HL-60 (cell line): ENCODE measurements at regions not wholly inside any gene's neighbourhood (a gene's known extent, or its start where the extent isn't known, plus 50 kb on each side); places are given as distances from the start of the nearest gene placed in this dataset.

Source experiments
- DNase-seq, 2 experiments: peaks; one replicate each; pipeline ENCODE4 v3.0.0-alpha.2; 2010 to 2020; ENCODE audit warnings: low read depth in 1 of 2, low spot score in 1 of 2
- H3K27ac ChIP-seq: fragments of 250-450 bp; sonication (Bioruptor Pico); replicated peaks from 2 replicates; pipeline ENCODE4 v1.5.1; 2020; ENCODE audit warnings: mild to moderate bottlenecking, moderate library complexity
- H3K27me3 ChIP-seq: fragments of 250-450 bp; sonication (Bioruptor Pico); 2 replicates; pipeline ENCODE4 v1.5.1; 2021; ENCODE audit warnings: mild to moderate bottlenecking, moderate library complexity; ENCODE audit not compliant: insufficient read depth, poor library complexity, severe bottlenecking
- H3K4me3 ChIP-seq: replicated peaks from 2 replicates; pipeline ENCODE4 v1.5.1; 2011; ENCODE audit warnings: mild to moderate bottlenecking, control low read depth, low read length; ENCODE audit not compliant: insufficient read depth
- GABPA ChIP-seq: IDR thresholded peaks from 2 replicates; pipeline ENCODE4 v1.6.1; 2012; ENCODE audit warnings: low read depth
- POLR2AphosphoS5 ChIP-seq: IDR thresholded peaks from 2 replicates; pipeline ENCODE4 v1.6.1; 2012; ENCODE audit warnings: low read depth
- SPI1 ChIP-seq: IDR thresholded peaks from 2 replicates; pipeline ENCODE4 v1.6.1; 2012; ENCODE audit warnings: low read depth, mild to moderate bottlenecking, borderline replicate concordance
- TF ChIP-seq, protein P1 (sequence below): IDR thresholded peaks from one replicate; pipeline ENCODE4 v1.5.1; 2011; ENCODE audit warnings: low read length, control low read depth, inconsistent platforms; ENCODE audit not compliant: insufficient read depth
- TF ChIP-seq, protein P2 (sequence below): IDR thresholded peaks from 2 replicates; pipeline ENCODE4 v1.6.1; 2012; ENCODE audit warnings: low read depth; ENCODE audit not compliant: insufficient replicate concordance

- H3K27me3 ChIP-seq: no peaks in the 10 kb centered on the region
- H3K27ac ChIP-seq: no peak overlapping the region
- TF ChIP-seq, protein P1, sequence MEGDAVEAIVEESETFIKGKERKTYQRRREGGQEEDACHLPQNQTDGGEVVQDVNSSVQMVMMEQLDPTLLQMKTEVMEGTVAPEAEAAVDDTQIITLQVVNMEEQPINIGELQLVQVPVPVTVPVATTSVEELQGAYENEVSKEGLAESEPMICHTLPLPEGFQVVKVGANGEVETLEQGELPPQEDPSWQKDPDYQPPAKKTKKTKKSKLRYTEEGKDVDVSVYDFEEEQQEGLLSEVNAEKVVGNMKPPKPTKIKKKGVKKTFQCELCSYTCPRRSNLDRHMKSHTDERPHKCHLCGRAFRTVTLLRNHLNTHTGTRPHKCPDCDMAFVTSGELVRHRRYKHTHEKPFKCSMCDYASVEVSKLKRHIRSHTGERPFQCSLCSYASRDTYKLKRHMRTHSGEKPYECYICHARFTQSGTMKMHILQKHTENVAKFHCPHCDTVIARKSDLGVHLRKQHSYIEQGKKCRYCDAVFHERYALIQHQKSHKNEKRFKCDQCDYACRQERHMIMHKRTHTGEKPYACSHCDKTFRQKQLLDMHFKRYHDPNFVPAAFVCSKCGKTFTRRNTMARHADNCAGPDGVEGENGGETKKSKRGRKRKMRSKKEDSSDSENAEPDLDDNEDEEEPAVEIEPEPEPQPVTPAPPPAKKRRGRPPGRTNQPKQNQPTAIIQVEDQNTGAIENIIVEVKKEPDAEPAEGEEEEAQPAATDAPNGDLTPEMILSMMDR: no peak
- TF ChIP-seq POLR2AphosphoS5: no peak
- TF ChIP-seq, protein P2, sequence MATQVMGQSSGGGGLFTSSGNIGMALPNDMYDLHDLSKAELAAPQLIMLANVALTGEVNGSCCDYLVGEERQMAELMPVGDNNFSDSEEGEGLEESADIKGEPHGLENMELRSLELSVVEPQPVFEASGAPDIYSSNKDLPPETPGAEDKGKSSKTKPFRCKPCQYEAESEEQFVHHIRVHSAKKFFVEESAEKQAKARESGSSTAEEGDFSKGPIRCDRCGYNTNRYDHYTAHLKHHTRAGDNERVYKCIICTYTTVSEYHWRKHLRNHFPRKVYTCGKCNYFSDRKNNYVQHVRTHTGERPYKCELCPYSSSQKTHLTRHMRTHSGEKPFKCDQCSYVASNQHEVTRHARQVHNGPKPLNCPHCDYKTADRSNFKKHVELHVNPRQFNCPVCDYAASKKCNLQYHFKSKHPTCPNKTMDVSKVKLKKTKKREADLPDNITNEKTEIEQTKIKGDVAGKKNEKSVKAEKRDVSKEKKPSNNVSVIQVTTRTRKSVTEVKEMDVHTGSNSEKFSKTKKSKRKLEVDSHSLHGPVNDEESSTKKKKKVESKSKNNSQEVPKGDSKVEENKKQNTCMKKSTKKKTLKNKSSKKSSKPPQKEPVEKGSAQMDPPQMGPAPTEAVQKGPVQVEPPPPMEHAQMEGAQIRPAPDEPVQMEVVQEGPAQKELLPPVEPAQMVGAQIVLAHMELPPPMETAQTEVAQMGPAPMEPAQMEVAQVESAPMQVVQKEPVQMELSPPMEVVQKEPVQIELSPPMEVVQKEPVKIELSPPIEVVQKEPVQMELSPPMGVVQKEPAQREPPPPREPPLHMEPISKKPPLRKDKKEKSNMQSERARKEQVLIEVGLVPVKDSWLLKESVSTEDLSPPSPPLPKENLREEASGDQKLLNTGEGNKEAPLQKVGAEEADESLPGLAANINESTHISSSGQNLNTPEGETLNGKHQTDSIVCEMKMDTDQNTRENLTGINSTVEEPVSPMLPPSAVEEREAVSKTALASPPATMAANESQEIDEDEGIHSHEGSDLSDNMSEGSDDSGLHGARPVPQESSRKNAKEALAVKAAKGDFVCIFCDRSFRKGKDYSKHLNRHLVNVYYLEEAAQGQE: no peak
- no peak for TF ChIP-seq GABPA
- TF ChIP-seq SPI1: no peak
- H3K4me3 ChIP-seq: no peak overlapping the region
- DNase-seq: no peak
These were observed 743.1 kb downstream of the KCNJ18 start for GRCh38 chr17:22435231-22435974.

GRCh38 chr17:22441776-22442175, 749.5 kb downstream of the KCNJ18 start:
- no peak for DNase-seq
- H3K27me3 ChIP-seq: no peaks in the 10 kb centered on the region
- H3K4me3 ChIP-seq: no peak overlapping the region
- H3K27ac ChIP-seq: no peak overlapping the region
- TF ChIP-seq, protein P1: no peak
- TF ChIP-seq GABPA: no peak
- no peak for TF ChIP-seq SPI1
- no peak for TF ChIP-seq POLR2AphosphoS5
- TF ChIP-seq, protein P2: no peak

GRCh38 chr17:22443061-22443460, 750.7 kb downstream of the KCNJ18 start:
- H3K27ac ChIP-seq: no peak overlapping the region
- no peak for DNase-seq
- H3K27me3 ChIP-seq: no peaks in the 10 kb centered on the region
- no peak overlapping the region for H3K4me3 ChIP-seq
- TF ChIP-seq, protein P1: no peak
- TF ChIP-seq, protein P2: no peak
- TF ChIP-seq POLR2AphosphoS5 (no peak), GABPA (no peak), SPI1 (no peak)
